Activated naive CD4-positive, alpha-beta T cell treated with anti-CD3 and anti-CD28 coated beads for 36 hours (primary cell): ENCODE measurements at regions not wholly inside any gene's neighbourhood (a gene's known extent, or its start where the extent isn't known, plus 50 kb on each side); places are given as distances from the start of the nearest gene placed in this dataset.

Source experiments
- CTCF ChIA-PET: fragments of 350-600 bp; sonication (Branson Sonifier 250); formaldehyde crosslinking; loops from one replicate; lab custom pipeline; 2021; ENCODE audit warnings: antibody characterized with exemption; lab: Charles Lee
- DNase-seq: peaks from one replicate; pipeline ENCODE4 v3.0.0-alpha.2; 2020
- H3K27ac Mint-ChIP-seq: one replicate; pipeline ENCODE4 v1.8.0; 2021; ENCODE audit warnings: mild to moderate bottlenecking, mixed read lengths
- H3K27me3 Mint-ChIP-seq: one replicate; pipeline ENCODE4 v1.8.0; 2021; ENCODE audit warnings: low read depth, mixed read lengths
- H3K36me3 Mint-ChIP-seq: one replicate; pipeline ENCODE4 v1.8.0; 2021; ENCODE audit warnings: low read depth, mixed read lengths
- H3K4me1 Mint-ChIP-seq: one replicate; pipeline ENCODE4 v1.8.0; 2021; ENCODE audit warnings: low read depth, mixed read lengths
- H3K4me3 Mint-ChIP-seq: one replicate; pipeline ENCODE4 v1.8.0; 2021; ENCODE audit warnings: mild to moderate bottlenecking, moderate library complexity, mixed read lengths
- H3K9me3 Mint-ChIP-seq: one replicate; pipeline ENCODE4 v1.8.0; 2021; ENCODE audit warnings: mixed read lengths
- intact Hi-C: fragments of 100-400 bp; cut with micrococcal nuclease; formaldehyde crosslinking; loops from one replicate; pipeline ENCODE4 v1.15.1; 2023

DNA sequence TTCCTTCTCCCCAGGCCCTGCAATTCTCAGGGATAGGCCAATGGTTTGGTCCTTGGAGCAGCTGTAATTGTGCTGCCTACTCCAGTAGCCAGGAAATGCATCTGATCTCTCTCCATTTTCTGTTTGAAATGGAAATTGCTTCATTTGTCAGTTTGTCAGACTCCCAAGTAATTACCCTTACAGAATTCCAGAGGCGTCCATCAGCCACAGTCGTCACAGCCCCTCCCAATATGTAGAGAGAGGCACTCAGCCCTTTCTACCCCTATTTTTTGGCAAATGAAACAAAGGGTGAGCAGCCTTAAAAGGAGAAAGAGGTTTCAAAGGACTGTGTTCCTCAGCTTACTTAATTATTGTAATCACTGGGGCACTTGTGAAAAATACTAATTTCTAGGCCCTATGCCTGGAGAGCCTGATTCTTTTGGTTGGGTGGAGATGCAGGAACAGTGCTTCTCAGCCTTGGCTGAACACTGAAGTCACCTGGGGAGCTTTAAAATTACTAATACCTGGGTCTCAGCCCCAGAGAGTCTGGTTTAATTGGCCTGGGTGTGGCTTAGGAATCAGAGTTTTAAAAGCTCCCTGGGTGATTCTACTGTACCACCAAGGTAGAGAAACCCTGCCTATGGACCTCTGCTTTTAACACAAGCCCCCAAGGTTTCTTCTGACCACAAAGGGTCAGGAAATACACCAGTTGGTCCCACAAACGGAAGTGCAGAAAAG, 190.0 kb downstream of the EMP1 start:
- Mint-ChIP-seq H3K9me3 (no peaks in the 10 kb centered on the region), H3K27ac (no peak overlapping the region), H3K4me1 (no peaks in the 10 kb centered on the region), H3K4me3 (no peak overlapping the region), H3K36me3 (no peaks in the 10 kb centered on the region), H3K27me3 (peaks cover 4% of the 10 kb centered on the region)
- no peak for DNase-seq
- CTCF ChIA-PET = no interaction called here
- intact Hi-C loops = no loop called here

DNA sequence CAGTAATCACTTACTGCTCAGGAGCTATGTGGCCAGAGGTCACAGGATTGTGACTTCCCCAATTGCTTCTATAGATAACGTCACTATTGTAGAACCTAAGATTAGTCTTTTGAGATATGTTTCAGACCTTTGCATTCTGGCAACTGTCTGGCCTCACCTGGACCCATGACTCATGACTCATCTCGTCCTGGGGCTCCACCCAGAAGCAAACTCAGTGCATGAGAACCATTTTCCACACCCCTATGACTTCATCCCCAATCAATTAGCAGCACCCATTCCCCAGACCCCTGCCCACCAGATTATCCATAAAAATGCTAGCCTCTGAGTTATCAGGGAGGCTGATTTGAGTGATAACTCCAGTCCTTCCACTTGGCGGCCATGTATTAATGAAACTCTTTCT, 186.9 kb downstream of the EMP1 start:
- CTCF ChIA-PET = interaction anchor here (1.4 kb wide), 1 partner anchor 21 kb away, joined by 3 read pairs; no protein-coding TSS in a partner anchor
- Mint-ChIP-seq H3K36me3 (no peaks in the 10 kb centered on the region), H3K4me1 (no peaks in the 10 kb centered on the region), H3K9me3 (no peaks in the 10 kb centered on the region), H3K27ac (no peak overlapping the region), H3K27me3 (peaks cover 4% of the 10 kb centered on the region), H3K4me3 (no peak overlapping the region)
- intact Hi-C loops = no loop called here
- DNase-seq = no peak

DNA sequence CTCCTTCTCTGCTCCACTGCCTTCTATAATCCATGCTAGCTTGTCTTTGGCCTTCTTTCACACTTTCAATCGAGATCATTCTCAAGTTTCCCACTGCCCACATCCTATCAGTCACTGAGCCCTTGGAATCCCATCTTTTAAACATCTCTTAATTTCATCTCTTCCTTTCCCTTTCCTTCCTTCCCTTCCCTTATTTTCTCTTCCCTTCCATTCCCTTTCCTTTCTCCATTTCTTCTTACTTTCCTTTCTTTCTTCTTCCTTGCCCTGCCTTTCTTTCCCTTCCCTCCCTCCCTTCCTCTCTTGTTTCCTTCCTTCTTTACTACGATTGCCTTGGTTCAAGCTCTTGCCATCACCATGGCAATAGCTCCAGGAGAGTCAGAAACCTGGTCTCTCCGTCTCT, 183.8 kb downstream of the EMP1 start:
- intact Hi-C loops = no loop called here
- Mint-ChIP-seq H3K4me1 (no peaks in the 10 kb centered on the region), H3K4me3 (no peak overlapping the region), H3K9me3 (peaks cover 1% of the 10 kb centered on the region), H3K27me3 (peaks cover 2% of the 10 kb centered on the region), H3K36me3 (no peaks in the 10 kb centered on the region), H3K27ac (no peak overlapping the region)
- CTCF ChIA-PET = interaction anchor here (1.2 kb wide), 1 partner anchor 787 kb away, joined by 3 read pairs; no protein-coding TSS in a partner anchor
- no peak for DNase-seq

DNA sequence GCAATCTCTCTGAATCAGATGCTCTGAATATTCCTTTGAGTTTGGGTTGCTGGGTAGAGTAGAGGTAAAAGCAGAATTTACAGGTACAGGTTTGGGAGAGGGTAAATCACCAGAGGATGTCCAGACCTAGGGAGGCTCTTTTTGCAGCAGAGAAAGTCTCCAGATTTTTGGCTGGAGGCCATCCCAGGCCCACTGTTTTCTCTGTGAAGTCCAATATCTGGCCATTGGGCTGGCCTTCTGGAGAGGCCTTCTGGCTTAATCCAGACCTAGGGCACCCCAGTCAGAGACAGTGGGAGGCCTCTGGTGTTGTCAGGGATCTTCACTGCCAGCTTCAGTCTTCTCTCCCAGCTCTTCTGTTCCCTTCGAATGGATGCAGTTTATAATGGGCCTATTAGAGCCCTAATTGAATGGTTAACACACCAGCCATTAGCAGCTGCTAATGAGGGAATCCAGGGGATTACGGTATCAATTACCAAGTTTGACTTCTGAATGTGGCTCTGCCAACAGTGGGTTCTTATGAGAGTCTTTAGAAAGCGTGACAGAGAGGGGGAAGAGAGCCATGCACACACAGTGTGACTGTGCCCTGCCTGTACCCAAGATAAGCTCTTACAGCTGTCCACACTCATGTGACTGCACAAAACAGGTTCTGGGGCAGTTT, 183.1 kb downstream of the EMP1 start:
- peaks cover 2% of the 10 kb centered on the region for H3K27me3 Mint-ChIP-seq
- no peaks in the 10 kb centered on the region for H3K4me1 Mint-ChIP-seq
- CTCF ChIA-PET = interaction anchor here (1.2 kb wide), 1 partner anchor 788 kb away, joined by 3 read pairs; no protein-coding TSS in a partner anchor
- H3K27ac Mint-ChIP-seq = no peak overlapping the region
- peaks cover 1% of the 10 kb centered on the region for H3K9me3 Mint-ChIP-seq
- H3K4me3 Mint-ChIP-seq = no peak overlapping the region
- no peak for DNase-seq
- intact Hi-C loops = no loop called here
- H3K36me3 Mint-ChIP-seq = no peaks in the 10 kb centered on the region

DNA sequence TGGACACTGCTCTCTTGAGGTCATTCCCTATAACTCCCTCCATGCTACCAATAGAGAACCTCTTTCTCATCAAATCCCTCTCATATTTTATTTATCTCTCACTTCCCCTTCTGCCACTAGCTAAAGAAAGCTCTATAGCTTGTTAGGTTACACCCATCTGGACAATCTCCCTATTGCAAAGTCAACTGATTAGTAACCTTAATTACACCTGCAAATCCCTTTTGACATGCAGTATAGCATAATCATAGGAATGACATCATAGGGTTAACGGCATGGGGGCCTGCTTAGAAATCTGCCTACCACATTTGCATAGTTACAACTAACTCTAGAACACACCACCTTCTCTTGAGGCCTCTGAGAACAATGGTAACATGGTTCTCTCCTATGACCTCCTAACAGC, 181.2 kb downstream of the EMP1 start:
- peaks cover 1% of the 10 kb centered on the region for H3K9me3 Mint-ChIP-seq
- CTCF ChIA-PET = interaction anchor here (1.5 to 1.6 kb wide), 2 partner anchors 122 to 157 kb away, joined by 3 to 4 read pairs; no protein-coding TSS in a partner anchor
- no peak overlapping the region for H3K27ac Mint-ChIP-seq
- no peaks in the 10 kb centered on the region for H3K36me3 Mint-ChIP-seq
- DNase-seq = no peak
- intact Hi-C loops = no loop called here
- peaks cover 2% of the 10 kb centered on the region for H3K27me3 Mint-ChIP-seq
- no peak overlapping the region for H3K4me3 Mint-ChIP-seq
- H3K4me1 Mint-ChIP-seq = no peaks in the 10 kb centered on the region

DNA sequence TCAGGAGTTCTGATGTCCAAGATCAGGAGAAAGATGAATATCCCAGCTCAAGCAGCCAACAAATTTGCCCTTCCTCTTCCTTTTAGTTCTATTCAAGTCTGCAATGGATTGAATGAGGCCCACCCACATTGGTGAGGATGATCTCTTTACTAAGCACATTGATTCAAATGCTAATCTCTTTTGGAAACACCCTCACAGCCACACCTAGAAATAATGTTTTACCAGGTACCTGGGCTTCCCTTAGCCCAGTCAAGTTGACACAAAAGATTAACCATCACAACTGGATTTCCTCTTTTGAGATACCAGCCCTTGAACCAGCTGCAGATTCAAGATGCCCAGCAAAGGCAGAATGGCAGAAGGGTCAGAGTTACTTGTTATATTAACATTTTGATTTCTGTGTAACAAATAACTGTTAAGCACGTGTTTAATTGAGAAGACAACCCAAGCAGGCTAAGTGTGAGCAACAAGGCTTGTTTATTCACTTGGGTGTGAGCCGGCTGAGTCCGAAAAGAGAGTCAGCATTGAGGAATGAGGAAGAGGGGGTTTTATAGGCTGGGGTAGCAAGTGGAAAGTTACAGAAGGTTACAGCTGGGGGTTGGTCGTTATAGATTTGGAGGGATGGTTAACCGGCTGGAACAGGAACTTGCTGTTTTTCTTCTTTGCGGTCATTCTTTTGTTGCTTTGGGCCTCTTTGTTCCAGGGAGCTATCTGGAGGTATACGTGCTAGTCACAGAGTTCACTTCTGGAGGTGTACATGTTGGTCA, 180.3 kb downstream of the EMP1 start:
- H3K4me3 Mint-ChIP-seq = no peak overlapping the region
- H3K36me3 Mint-ChIP-seq = no peaks in the 10 kb centered on the region
- H3K4me1 Mint-ChIP-seq = no peaks in the 10 kb centered on the region
- no peak for DNase-seq
- H3K27ac Mint-ChIP-seq = no peak overlapping the region
- intact Hi-C loops = no loop called here
- CTCF ChIA-PET = interaction anchor here (1.5 to 1.6 kb wide), 2 partner anchors 121 to 158 kb away, joined by 3 to 4 read pairs; no protein-coding TSS in a partner anchor
- peaks cover 1% of the 10 kb centered on the region for H3K9me3 Mint-ChIP-seq
- H3K27me3 Mint-ChIP-seq = no peaks in the 10 kb centered on the region

DNA sequence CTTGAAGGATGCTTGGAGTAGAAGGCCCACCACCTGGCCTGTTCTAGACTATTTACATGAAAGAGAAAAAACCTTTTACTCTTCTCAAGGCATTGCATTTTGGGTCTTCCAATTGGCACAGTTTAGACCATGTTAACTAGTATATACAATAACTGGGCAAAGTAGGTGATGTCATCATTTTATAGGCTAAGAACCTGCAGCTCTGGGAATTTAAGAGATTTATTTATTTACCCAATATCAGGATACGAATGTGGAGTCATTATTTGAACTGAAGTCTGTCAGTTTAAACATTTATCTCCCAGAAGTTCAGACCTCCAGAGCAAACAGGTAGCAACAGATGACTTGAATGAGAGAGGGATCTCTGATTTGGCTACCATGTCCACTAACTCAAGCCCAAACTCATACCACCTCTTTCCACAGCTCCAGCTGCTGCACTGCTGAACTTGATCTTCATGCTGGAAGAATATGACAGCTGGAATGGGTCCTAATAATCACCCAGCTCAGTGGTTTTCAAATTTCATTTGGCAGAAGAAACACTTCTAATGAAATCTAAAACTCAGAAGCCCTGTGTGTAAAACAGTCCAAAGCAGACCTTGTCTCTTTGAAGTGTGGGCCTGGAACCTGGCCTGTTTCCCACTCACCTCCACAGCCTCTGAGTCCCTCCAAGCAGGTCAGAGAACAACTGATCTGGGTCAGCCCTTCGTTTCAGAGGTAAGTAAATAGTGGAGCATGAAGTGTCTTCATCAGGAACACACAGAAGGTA, 179.2 kb downstream of the EMP1 start:
- DNase-seq = no peak
- intact Hi-C loops = no loop called here
- H3K4me3 Mint-ChIP-seq = no peak overlapping the region
- no peaks in the 10 kb centered on the region for H3K4me1 Mint-ChIP-seq
- H3K27me3 Mint-ChIP-seq = peaks cover 1% of the 10 kb centered on the region
- CTCF ChIA-PET = interaction anchor here (2.4 kb wide), 1 partner anchor 13 kb away, joined by 7 read pairs; no protein-coding TSS in a partner anchor
- peaks cover 1% of the 10 kb centered on the region for H3K9me3 Mint-ChIP-seq
- no peaks in the 10 kb centered on the region for H3K36me3 Mint-ChIP-seq
- H3K27ac Mint-ChIP-seq = no peak overlapping the region

DNA sequence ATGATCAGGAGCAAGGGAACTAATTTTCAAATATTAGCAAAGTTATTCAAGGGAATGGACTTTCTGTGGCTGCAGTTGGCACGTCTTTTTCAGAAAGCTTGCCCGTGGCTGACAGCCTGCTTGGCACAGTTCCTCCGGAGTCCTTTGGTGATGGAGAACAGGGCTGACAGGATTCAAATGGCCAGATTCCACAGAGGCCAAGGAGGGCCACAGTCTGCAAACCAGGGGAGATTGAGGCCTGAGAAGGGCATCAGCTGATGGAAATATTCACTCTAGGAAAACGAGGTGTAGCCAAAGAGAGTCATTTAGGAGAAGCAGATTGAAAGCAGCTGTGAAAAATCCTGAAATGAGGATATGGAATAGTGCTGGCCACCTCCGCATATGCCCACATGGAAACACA, 178.3 kb downstream of the EMP1 start:
- intact Hi-C loops = no loop called here
- H3K27ac Mint-ChIP-seq = no peak overlapping the region
- peaks cover 3% of the 10 kb centered on the region for H3K27me3 Mint-ChIP-seq
- no peak for DNase-seq
- no peak overlapping the region for H3K4me3 Mint-ChIP-seq
- no peaks in the 10 kb centered on the region for H3K36me3 Mint-ChIP-seq
- no peaks in the 10 kb centered on the region for H3K4me1 Mint-ChIP-seq
- H3K9me3 Mint-ChIP-seq = peaks cover 1% of the 10 kb centered on the region
- CTCF ChIA-PET = interaction anchor here (1.1 to 2.4 kb wide), 2 partner anchors 12 to 97 kb away, joined by 3 to 7 read pairs; no protein-coding TSS in a partner anchor

DNA sequence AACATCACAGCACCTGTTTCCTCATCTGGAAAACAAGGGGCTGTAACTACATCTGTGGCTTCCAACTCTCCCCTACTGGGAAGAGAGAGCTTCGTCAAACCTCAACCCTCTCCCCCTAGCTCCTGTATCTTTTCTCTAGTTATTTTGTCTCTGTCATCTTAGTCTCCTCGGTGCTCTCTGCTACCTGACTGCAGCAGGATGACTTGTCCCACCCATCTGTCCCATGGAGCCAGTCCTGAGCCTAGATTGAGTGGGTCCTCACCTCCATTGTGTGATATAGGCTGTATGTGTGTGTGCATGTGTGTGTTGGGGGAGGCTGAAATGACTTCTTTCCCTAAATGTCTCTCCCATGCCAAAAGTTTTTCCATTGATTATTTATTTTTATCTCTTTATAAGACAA, 177.3 kb downstream of the EMP1 start:
- Mint-ChIP-seq H3K27ac (no peak overlapping the region), H3K9me3 (peaks cover 1% of the 10 kb centered on the region), H3K36me3 (no peaks in the 10 kb centered on the region), H3K4me1 (no peaks in the 10 kb centered on the region), H3K27me3 (peaks cover 3% of the 10 kb centered on the region), H3K4me3 (no peak overlapping the region)
- no peak for DNase-seq
- intact Hi-C loops = no loop called here
- CTCF ChIA-PET = interaction anchor here (1.6 to 2.4 kb wide), 2 partner anchors 11 to 794 kb away, joined by 3 to 7 read pairs; no protein-coding TSS in a partner anchor

DNA sequence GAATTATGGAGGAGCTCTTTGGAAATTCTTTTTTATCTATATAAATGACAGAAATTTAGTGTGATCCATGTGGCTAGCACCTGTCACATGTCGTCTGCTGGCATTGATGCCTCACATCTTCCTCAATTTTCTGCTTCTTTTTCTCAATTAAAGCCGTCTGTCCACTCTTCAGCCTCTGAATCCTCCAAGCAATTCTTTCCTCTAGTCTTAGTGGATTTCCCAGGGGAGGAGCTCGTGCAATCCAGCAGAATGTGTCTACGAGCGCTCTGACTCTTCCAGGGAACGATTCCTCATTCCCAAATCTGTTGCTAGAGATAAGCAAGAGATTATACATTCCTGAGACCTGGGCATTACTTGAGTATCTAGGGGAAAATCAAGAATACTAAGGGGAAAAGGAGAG, 176.6 kb downstream of the EMP1 start:
- DNase-seq = no peak
- H3K36me3 Mint-ChIP-seq = no peaks in the 10 kb centered on the region
- H3K4me3 Mint-ChIP-seq = no peak overlapping the region
- CTCF ChIA-PET = interaction anchor here (1.6 kb wide), 1 partner anchor 794 kb away, joined by 3 read pairs; no protein-coding TSS in a partner anchor
- H3K9me3 Mint-ChIP-seq = peaks cover 1% of the 10 kb centered on the region
- no peaks in the 10 kb centered on the region for H3K4me1 Mint-ChIP-seq
- intact Hi-C loops = no loop called here
- no peak overlapping the region for H3K27ac Mint-ChIP-seq
- peaks cover 3% of the 10 kb centered on the region for H3K27me3 Mint-ChIP-seq

DNA sequence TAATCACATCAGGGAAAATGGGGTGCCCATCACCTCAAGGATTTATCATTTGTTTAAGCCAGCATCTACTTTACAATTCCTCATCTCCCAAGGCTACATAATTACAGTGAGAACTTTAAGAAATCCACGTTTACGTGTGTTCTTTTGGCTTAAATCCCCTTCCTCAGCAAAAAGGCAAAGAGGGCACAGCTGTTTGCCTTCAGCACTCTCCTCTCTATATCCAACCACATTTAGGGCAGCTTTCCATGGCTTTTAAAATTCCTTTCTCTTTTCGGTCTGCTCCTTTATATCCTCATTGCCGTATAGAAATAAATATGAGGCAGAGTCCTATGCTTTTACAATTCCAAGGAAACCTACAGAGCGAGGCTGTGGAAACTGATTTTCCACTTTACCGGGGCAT, 175.9 kb downstream of the EMP1 start:
- peaks cover 1% of the 10 kb centered on the region for H3K9me3 Mint-ChIP-seq
- no peaks in the 10 kb centered on the region for H3K36me3 Mint-ChIP-seq
- peaks cover 3% of the 10 kb centered on the region for H3K27me3 Mint-ChIP-seq
- H3K27ac Mint-ChIP-seq = no peak overlapping the region
- no peak for DNase-seq
- CTCF ChIA-PET = interaction anchor here (2.0 kb wide), 1 partner anchor 10 kb away, joined by 6 read pairs; no protein-coding TSS in a partner anchor
- H3K4me3 Mint-ChIP-seq = no peak overlapping the region
- intact Hi-C loops = no loop called here
- H3K4me1 Mint-ChIP-seq = no peaks in the 10 kb centered on the region
